ENCODE measurements at regions not wholly inside any gene's neighbourhood (a gene's known extent, or its start where the extent isn't known, plus 50 kb on each side); places are given as distances from the start of the nearest gene placed in this dataset.

DNA sequence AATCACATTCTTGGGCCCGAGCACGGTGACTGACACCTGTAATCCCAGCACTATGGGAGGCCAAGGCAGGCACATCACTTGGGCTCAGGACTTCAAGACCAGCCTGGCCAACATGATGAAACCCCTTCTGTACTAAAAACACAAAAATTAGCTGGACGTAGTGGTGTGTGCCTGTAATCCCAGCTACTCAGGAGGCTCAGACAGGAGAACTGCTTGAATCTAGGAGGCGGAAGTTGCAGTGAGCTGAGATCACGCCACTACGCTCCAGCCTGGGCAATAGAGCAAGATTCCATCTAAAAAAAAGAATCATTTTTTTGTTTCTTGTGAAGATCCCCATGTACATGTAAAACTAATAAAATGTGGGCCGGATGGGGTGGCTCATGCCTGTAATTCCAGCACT lies 53.1 kb upstream of the ATF7IP2 start:
- Histone ChIP-seq H3K36me3 (ENCODE audit: control insufficient read depth in 2 of 4, insufficient read depth in 4 of 4, low read length in 3 of 4) (no peaks in the 10 kb centered on the region), H3K27me3 (replicated peaks in 1 of 4; ENCODE audit: control insufficient read depth in 3 of 4, extremely low read depth in 1 of 4, insufficient read depth in 3 of 4, low read length in 3 of 4) (no peaks in the 10 kb centered on the region), H4K91ac (replicated peaks; ENCODE audit: insufficient read length, low read length) (no peak overlapping the region), H3K4me3 (ENCODE audit: extremely low read depth in 1 of 4, insufficient read depth in 2 of 4, low read depth in 3 of 4, low read length in 4 of 4) (no peak overlapping the region), H3K4me2 (ENCODE audit: insufficient read depth in 1 of 2, low read depth in 2 of 2, low read length in 2 of 2) (no peak overlapping the region), H3K14ac (ENCODE audit: insufficient read length) (no peak overlapping the region), H3K18ac (ENCODE audit: extremely low read depth, low read length) (no peak overlapping the region), H2BK5ac (ENCODE audit: low read depth, low read length) (no peak overlapping the region), H3K79me1 (ENCODE audit: low read depth, low read length) (no peaks in the 10 kb centered on the region), H3K23me2 (ENCODE audit: low read depth, low read length) (no peaks in the 10 kb centered on the region), H3K4ac (replicated peaks; ENCODE audit: insufficient read length, low read depth, low read length) (no peak overlapping the region), H3K9me3 (ENCODE audit: insufficient read depth in 2 of 2, low read depth in 1 of 2, low read length in 1 of 2) (no peaks in the 10 kb centered on the region), H2BK15ac (ENCODE audit: low read length) (no peak overlapping the region), H3K4me1 (replicated peaks in 1 of 4; ENCODE audit: control insufficient read depth in 3 of 4, insufficient read depth in 4 of 4, low read length in 3 of 4) (no peaks in the 10 kb centered on the region), H2BK12ac (ENCODE audit: low read depth, low read length) (no peak overlapping the region), H3K79me2 (ENCODE audit: control insufficient read depth in 1 of 2, insufficient read depth in 2 of 2, low read length in 2 of 2) (no peaks in the 10 kb centered on the region), H3K23ac (ENCODE audit: insufficient read length) (no peak overlapping the region), H2AK5ac (ENCODE audit: low read depth, low read length) (no peak overlapping the region), H2AFZ (ENCODE audit: low read length) (no peak overlapping the region), H4K20me1 (replicated peaks in 1 of 2; ENCODE audit: control insufficient read depth in 1 of 2, insufficient read depth in 2 of 2, low read length in 2 of 2) (no peaks in the 10 kb centered on the region), H4K5ac (ENCODE audit: insufficient read length, low read depth, low read length) (no peak overlapping the region), H2BK120ac (replicated peaks; ENCODE audit: low read depth, low read length) (no peak overlapping the region), H3K9ac (replicated peaks in 1 of 4; ENCODE audit: extremely low read depth in 1 of 4, low read depth in 3 of 4, low read length in 3 of 4) (no peak overlapping the region), H4K8ac (ENCODE audit: extremely low read depth, insufficient read depth, low read length) (no peak overlapping the region), H2BK20ac (ENCODE audit: low read length) (no peak overlapping the region), H3K27ac (ENCODE audit: low read depth, low read length) (no peak overlapping the region), H3K56ac (replicated peaks; ENCODE audit: insufficient read length, low read depth, low read length) (no peak overlapping the region)
- no peak for DNase-seq (ENCODE audit: low read depth in 1 of 2, low spot score in 2 of 2)
- 92% methylated on average over 7 of the region's 7 CpGs; no CpG with 5 or more reads in 1 of the 2 experiments for WGBS, 2 experiments (ENCODE audit: extremely low coverage in 1 of 2, insufficient coverage in 1 of 2, insufficient read length in 1 of 2, insufficient replicate concordance in 2 of 2, low coverage in 1 of 2, low lambda C conversion rate in 2 of 2, missing lambda C conversion rate in 1 of 2)
- ChIA-PET CTCF (ENCODE audit: partially characterized antibody) (interaction anchor here (0.6 to 0.9 kb wide), 2 partner anchors 9 to 15 kb away, joined by 3 to 4 read pairs; no protein-coding TSS in a partner anchor), POLR2A (ENCODE audit: partially characterized antibody) (no interaction called here)
- FAIRE-seq, result no peak
- TF ChIP-seq EZH2 (IDR thresholded peaks at IDR 0.05; ENCODE audit: low read depth, low read length, severe bottlenecking) (no peak), EP300 (IDR thresholded peaks at IDR 0.05; ENCODE audit: borderline replicate concordance in 1 of 2, low read depth in 2 of 2, low read length in 2 of 2) (no peak), SIN3A (conservative IDR thresholded peaks at IDR 0.05 in 1 of 2, IDR thresholded peaks at IDR 0.05 in 1 of 2; ENCODE audit: low read depth in 1 of 2, low read length in 2 of 2) (no peak), SRF (IDR thresholded peaks at IDR 0.05; ENCODE audit: low read depth, low read length) (no peak), ZNF274 (IDR thresholded peaks at IDR 0.05; ENCODE audit: borderline replicate concordance, extremely low read depth, low read length) (no peak), MAFK (IDR thresholded peaks at IDR 0.05; ENCODE audit: low read depth, low read length) (no peak), TCF12 (IDR thresholded peaks at IDR 0.05; ENCODE audit: low read depth, low read length) (no peak), SUZ12 (IDR thresholded peaks at IDR 0.05; ENCODE audit: low read length) (no peak), SAP30 (IDR thresholded peaks at IDR 0.05; ENCODE audit: insufficient read depth, insufficient replicate concordance, low read length) (no peak)
- TF ChIP-seq, protein P1, sequence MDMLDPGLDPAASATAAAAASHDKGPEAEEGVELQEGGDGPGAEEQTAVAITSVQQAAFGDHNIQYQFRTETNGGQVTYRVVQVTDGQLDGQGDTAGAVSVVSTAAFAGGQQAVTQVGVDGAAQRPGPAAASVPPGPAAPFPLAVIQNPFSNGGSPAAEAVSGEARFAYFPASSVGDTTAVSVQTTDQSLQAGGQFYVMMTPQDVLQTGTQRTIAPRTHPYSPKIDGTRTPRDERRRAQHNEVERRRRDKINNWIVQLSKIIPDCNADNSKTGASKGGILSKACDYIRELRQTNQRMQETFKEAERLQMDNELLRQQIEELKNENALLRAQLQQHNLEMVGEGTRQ (IDR thresholded peaks at IDR 0.05; ENCODE audit: low read length), result no peak
- TF ChIP-seq, protein P2, sequence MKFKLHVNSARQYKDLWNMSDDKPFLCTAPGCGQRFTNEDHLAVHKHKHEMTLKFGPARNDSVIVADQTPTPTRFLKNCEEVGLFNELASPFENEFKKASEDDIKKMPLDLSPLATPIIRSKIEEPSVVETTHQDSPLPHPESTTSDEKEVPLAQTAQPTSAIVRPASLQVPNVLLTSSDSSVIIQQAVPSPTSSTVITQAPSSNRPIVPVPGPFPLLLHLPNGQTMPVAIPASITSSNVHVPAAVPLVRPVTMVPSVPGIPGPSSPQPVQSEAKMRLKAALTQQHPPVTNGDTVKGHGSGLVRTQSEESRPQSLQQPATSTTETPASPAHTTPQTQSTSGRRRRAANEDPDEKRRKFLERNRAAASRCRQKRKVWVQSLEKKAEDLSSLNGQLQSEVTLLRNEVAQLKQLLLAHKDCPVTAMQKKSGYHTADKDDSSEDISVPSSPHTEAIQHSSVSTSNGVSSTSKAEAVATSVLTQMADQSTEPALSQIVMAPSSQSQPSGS (IDR thresholded peaks at IDR 0.05; ENCODE audit: low read length), result no peak

All from H1 (cell line).